ENCODE measurements at regions not wholly inside any gene's neighbourhood (a gene's known extent, or its start where the extent isn't known, plus 50 kb on each side); places are given as distances from the start of the nearest gene placed in this dataset.

DNA sequence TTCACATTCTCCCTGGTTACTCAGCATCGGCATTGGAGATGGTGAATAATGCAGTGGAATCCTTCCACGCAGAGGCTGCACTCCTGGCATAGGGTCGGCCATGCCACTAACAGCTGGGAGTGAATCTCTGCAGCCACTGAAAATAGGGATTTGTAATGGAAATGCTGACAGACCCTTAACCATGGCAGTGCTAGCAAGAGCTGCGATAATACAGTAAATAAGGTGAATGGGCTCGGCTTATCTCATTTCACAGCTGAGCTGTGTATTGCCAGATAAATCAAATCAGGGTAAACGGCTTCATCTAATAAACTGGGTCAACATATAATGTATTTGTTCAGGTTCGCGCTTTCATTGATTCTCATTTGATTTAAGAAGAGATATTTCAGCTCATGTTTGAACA is 156.8 kb downstream of the SLC35B3 start:
- Histone ChIP-seq H3K27ac (ENCODE audit: low read depth, low read length) (no peak overlapping the region), H3K9me3 (ENCODE audit: control insufficient read depth in 5 of 5, low read length in 5 of 5) (peaks cover 0 to 5% (median 0%) of the 10 kb centered on the region in 5 donors), H3K4me3 (ENCODE audit: low read depth in 1 of 5, low read length in 5 of 5) (no peak overlapping the region), H3K27me3 (ENCODE audit: control insufficient read depth in 5 of 5, insufficient read depth in 4 of 5, low read length in 5 of 5) (peaks cover 0 to 3% (median 0%) of the 10 kb centered on the region in 5 donors), H3K4me1 (ENCODE audit: control insufficient read depth in 5 of 5, insufficient read depth in 5 of 5, low read length in 5 of 5) (peaks cover 0 to 3% (median 0%) of the 10 kb centered on the region in 5 donors), H3K9ac (ENCODE audit: low read length in 5 of 5) (no peak overlapping the region), H3K36me3 (ENCODE audit: control insufficient read depth in 5 of 5, insufficient read depth in 5 of 5, low read length in 5 of 5) (no peaks in the 10 kb centered on the region)

- peaks cover 0 to 1% (median 0%) of the 10 kb centered on the region in 5 donors for H3K9me3 ChIP-seq (ENCODE audit: control insufficient read depth in 5 of 5, low read length in 5 of 5)
- no peaks in the 10 kb centered on the region for H3K36me3 ChIP-seq (ENCODE audit: control insufficient read depth in 5 of 5, insufficient read depth in 5 of 5, low read length in 5 of 5)
- peaks cover 0 to 3% (median 0%) of the 10 kb centered on the region in 5 donors for H3K4me1 ChIP-seq (ENCODE audit: control insufficient read depth in 5 of 5, insufficient read depth in 5 of 5, low read length in 5 of 5)
- H3K4me3 ChIP-seq (ENCODE audit: low read depth in 1 of 5, low read length in 5 of 5) = no peak overlapping the region
- H3K27ac ChIP-seq (ENCODE audit: low read depth, low read length) = no peak overlapping the region
- peaks cover 0 to 3% (median 0%) of the 10 kb centered on the region in 5 donors for H3K27me3 ChIP-seq (ENCODE audit: control insufficient read depth in 5 of 5, insufficient read depth in 4 of 5, low read length in 5 of 5)
- H3K9ac ChIP-seq (ENCODE audit: low read length in 5 of 5) = no peak overlapping the region
Observed at GRCh38 chr6:8277769-8278168, 157.6 kb downstream of the SLC35B3 start.

DNA sequence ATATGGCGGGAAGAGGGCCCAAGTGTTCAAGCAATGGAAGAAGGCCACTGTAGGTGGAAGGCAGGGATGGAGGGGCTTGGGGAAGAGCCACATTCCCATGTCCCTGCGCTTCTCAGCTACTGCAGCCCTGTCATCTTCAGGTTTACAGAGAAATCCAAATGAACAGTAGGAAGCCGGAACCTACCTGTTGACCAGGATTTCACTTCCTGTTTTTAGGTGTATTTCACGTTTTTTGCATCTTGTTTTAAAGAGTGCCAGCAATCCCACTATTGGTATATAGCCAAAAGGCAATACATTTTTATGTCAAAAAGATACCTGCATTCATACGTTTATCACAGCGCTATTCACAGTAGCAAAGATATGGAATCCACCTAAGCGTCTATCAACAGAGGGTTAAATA is 159.2 kb downstream of the SLC35B3 start:
- Histone ChIP-seq H3K27ac (ENCODE audit: low read depth, low read length) (no peak overlapping the region), H3K9ac (ENCODE audit: low read length in 5 of 5) (no peak overlapping the region), H3K4me3 (ENCODE audit: low read depth in 1 of 5, low read length in 5 of 5) (no peak overlapping the region), H3K27me3 (ENCODE audit: control insufficient read depth in 5 of 5, insufficient read depth in 4 of 5, low read length in 5 of 5) (peaks cover 0 to 3% (median 0%) of the 10 kb centered on the region in 5 donors), H3K4me1 (ENCODE audit: control insufficient read depth in 5 of 5, insufficient read depth in 5 of 5, low read length in 5 of 5) (peaks cover 0 to 3% (median 0%) of the 10 kb centered on the region in 5 donors), H3K9me3 (ENCODE audit: control insufficient read depth in 5 of 5, low read length in 5 of 5) (no peaks in the 10 kb centered on the region), H3K36me3 (ENCODE audit: control insufficient read depth in 5 of 5, insufficient read depth in 5 of 5, low read length in 5 of 5) (no peaks in the 10 kb centered on the region)

DNA sequence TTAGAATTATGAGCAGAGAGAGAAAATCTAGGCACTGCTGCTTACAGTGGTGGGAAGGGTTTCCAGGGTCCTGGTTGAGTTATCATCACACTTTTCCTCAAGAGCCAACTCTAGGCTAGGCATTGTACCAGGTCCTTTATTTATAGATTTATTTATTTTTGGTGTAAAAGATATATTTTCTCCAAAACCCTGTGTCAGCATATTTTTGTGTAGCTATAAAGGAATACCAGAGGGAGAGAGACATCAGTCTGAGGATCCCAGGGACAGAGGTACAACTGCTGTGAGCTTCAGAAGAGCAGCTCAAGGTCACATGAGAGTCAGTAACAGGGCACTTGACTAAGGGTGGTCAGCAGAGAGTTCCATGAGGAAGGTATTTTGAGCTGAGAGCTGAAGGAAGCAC is 159.7 kb downstream of the SLC35B3 start:
- no peaks in the 10 kb centered on the region for H3K9me3 ChIP-seq (ENCODE audit: control insufficient read depth in 5 of 5, low read length in 5 of 5)
- H3K27ac ChIP-seq (ENCODE audit: low read depth, low read length) = no peak overlapping the region
- no peak overlapping the region for H3K9ac ChIP-seq (ENCODE audit: low read length in 5 of 5)
- H3K4me1 ChIP-seq (ENCODE audit: control insufficient read depth in 5 of 5, insufficient read depth in 5 of 5, low read length in 5 of 5) = peaks cover 0 to 3% (median 0%) of the 10 kb centered on the region in 5 donors
- peaks cover 0 to 3% (median 0%) of the 10 kb centered on the region in 5 donors for H3K27me3 ChIP-seq (ENCODE audit: control insufficient read depth in 5 of 5, insufficient read depth in 4 of 5, low read length in 5 of 5)
- H3K4me3 ChIP-seq (ENCODE audit: low read depth in 1 of 5, low read length in 5 of 5) = no peak overlapping the region
- H3K36me3 ChIP-seq (ENCODE audit: control insufficient read depth in 5 of 5, insufficient read depth in 5 of 5, low read length in 5 of 5) = no peaks in the 10 kb centered on the region

DNA sequence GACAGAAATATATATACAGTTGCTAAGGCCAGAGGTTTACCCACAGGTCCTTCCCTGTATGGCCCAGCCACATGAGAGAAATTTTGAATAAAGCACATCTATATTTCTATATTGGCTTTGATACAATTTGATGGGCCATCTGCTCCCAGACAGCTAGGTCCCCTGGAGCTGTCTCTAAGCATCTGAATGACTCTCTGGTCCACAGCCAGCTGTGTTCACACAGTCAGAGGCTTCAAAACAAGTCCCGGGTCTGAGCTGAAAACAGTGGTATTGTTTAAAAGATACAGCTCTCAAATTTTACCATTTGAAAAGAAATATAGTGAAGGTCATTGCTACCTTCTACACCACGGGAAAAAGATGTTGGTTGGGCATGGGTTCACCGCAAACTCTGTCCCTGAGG is 161.1 kb downstream of the SLC35B3 start:
- Histone ChIP-seq H3K4me1 (ENCODE audit: control insufficient read depth in 5 of 5, insufficient read depth in 5 of 5, low read length in 5 of 5) (peaks cover 0 to 3% (median 0%) of the 10 kb centered on the region in 5 donors), H3K9me3 (ENCODE audit: control insufficient read depth in 5 of 5, low read length in 5 of 5) (peaks cover 0 to 4% (median 3%) of the 10 kb centered on the region in 5 donors), H3K27ac (ENCODE audit: low read depth, low read length) (no peak overlapping the region), H3K36me3 (ENCODE audit: control insufficient read depth in 5 of 5, insufficient read depth in 5 of 5, low read length in 5 of 5) (no peaks in the 10 kb centered on the region), H3K4me3 (ENCODE audit: low read depth in 1 of 5, low read length in 5 of 5) (no peak overlapping the region), H3K9ac (ENCODE audit: low read length in 5 of 5) (no peak overlapping the region), H3K27me3 (ENCODE audit: control insufficient read depth in 5 of 5, insufficient read depth in 4 of 5, low read length in 5 of 5) (peaks cover 0 to 3% (median 0%) of the 10 kb centered on the region in 5 donors)

DNA sequence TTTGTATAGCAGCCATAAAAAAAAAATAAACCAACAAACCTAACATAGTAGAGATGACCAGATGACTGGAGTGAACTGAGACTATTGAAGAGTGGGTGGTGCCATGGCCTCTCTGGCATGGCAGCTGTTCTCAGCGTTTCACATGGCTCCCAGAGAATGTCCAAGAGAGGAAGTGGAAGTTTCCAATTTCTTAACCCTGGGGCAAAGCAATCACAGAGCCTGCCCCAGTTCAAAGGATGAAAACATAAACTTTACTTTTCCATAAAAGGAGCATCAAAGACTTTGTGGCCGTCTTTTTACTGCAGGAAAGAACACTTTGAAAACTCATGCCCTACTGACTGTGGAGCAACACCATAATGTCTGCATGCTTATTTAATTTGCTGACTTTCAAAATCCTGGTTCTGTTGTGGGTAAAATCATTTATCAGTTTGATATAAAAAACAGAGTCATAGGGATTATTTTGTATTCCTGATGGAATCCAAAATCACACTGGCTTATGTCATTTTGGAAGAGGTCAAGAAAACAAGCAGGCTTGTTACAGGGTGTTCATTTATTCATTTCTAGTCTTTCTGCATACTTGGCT is 165.4 kb downstream of the SLC35B3 start:
- no peak overlapping the region for H3K27ac ChIP-seq (ENCODE audit: low read depth, low read length)
- no peak overlapping the region for H3K4me3 ChIP-seq (ENCODE audit: low read depth in 1 of 5, low read length in 5 of 5)
- H3K9me3 ChIP-seq (ENCODE audit: control insufficient read depth in 5 of 5, low read length in 5 of 5) = peaks cover 0 to 9% (median 5%) of the 10 kb centered on the region in 5 donors
- no peaks in the 10 kb centered on the region for H3K36me3 ChIP-seq (ENCODE audit: control insufficient read depth in 5 of 5, insufficient read depth in 5 of 5, low read length in 5 of 5)
- no peak overlapping the region for H3K9ac ChIP-seq (ENCODE audit: low read length in 5 of 5)
- peaks cover 0 to 4% (median 0%) of the 10 kb centered on the region in 5 donors for H3K27me3 ChIP-seq (ENCODE audit: control insufficient read depth in 5 of 5, insufficient read depth in 4 of 5, low read length in 5 of 5)
- no peaks in the 10 kb centered on the region for H3K4me1 ChIP-seq (ENCODE audit: control insufficient read depth in 5 of 5, insufficient read depth in 5 of 5, low read length in 5 of 5)

- H3K4me3 ChIP-seq (ENCODE audit: low read depth in 1 of 5, low read length in 5 of 5) = no peak overlapping the region
- H3K27ac ChIP-seq (ENCODE audit: low read depth, low read length) = no peak overlapping the region
- H3K36me3 ChIP-seq (ENCODE audit: control insufficient read depth in 5 of 5, insufficient read depth in 5 of 5, low read length in 5 of 5) = no peaks in the 10 kb centered on the region
- H3K9me3 ChIP-seq (ENCODE audit: control insufficient read depth in 5 of 5, low read length in 5 of 5) = peaks cover 0 to 9% (median 5%) of the 10 kb centered on the region in 5 donors
- H3K4me1 ChIP-seq (ENCODE audit: control insufficient read depth in 5 of 5, insufficient read depth in 5 of 5, low read length in 5 of 5) = no peaks in the 10 kb centered on the region
- peaks cover 0 to 4% (median 0%) of the 10 kb centered on the region in 5 donors for H3K27me3 ChIP-seq (ENCODE audit: control insufficient read depth in 5 of 5, insufficient read depth in 4 of 5, low read length in 5 of 5)
- H3K9ac ChIP-seq (ENCODE audit: low read length in 5 of 5) = no peak overlapping the region
Observed at GRCh38 chr6:8269094-8269493, 166.3 kb downstream of the SLC35B3 start.

DNA sequence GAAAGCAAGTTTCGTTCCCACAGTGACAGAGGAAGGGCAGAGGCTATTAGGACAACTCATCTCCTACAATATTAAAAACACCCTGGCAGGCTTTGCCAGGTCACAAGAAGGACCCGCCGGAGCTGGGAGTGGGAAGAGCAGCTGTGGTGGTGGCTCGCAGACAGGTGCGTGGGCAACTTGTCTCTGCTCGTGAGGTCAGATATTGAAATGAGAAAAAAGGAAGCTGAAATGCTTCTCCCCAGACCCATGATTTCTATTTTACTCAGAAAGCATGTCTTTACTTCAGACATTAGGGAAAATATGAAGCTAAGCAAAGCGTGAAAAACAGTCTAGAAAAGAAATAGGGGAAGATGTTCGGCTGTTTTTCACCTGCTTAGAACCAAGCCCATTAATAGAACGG is 166.3 kb upstream of the EEF1E1 start:
- peaks cover 0 to 4% (median 0%) of the 10 kb centered on the region in 5 donors for H3K27me3 ChIP-seq (ENCODE audit: control insufficient read depth in 5 of 5, insufficient read depth in 4 of 5, low read length in 5 of 5)
- H3K9me3 ChIP-seq (ENCODE audit: control insufficient read depth in 5 of 5, low read length in 5 of 5) = peaks cover 0 to 9% (median 5%) of the 10 kb centered on the region in 5 donors
- no peak overlapping the region for H3K27ac ChIP-seq (ENCODE audit: low read depth, low read length)
- H3K36me3 ChIP-seq (ENCODE audit: control insufficient read depth in 5 of 5, insufficient read depth in 5 of 5, low read length in 5 of 5) = no peaks in the 10 kb centered on the region
- H3K9ac ChIP-seq (ENCODE audit: low read length in 5 of 5) = no peak overlapping the region
- no peaks in the 10 kb centered on the region for H3K4me1 ChIP-seq (ENCODE audit: control insufficient read depth in 5 of 5, insufficient read depth in 5 of 5, low read length in 5 of 5)
- H3K4me3 ChIP-seq (ENCODE audit: low read depth in 1 of 5, low read length in 5 of 5) = no peak overlapping the region

DNA sequence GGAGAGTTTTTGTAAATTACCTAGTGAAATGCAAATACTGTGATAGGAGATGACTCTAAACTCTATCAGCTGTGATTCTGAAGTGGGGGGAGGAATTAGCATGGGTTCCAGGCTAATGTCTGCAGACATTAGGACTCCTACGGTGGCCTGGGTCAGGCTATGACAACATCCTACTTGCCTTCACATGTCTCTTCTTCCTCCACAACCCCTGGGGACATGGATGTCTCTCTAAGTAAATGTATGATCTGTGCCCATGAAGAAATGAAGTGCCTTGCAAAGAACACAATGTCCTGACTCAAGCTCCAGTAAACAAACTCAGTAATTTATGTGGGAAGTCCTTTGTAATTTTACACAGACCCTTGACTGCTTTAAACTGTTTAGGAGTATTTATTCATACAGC is 165.8 kb upstream of the EEF1E1 start:
- peaks cover 0 to 9% (median 5%) of the 10 kb centered on the region in 5 donors for H3K9me3 ChIP-seq (ENCODE audit: control insufficient read depth in 5 of 5, low read length in 5 of 5)
- H3K4me3 ChIP-seq (ENCODE audit: low read depth in 1 of 5, low read length in 5 of 5) = no peak overlapping the region
- H3K9ac ChIP-seq (ENCODE audit: low read length in 5 of 5) = no peak overlapping the region
- H3K4me1 ChIP-seq (ENCODE audit: control insufficient read depth in 5 of 5, insufficient read depth in 5 of 5, low read length in 5 of 5) = no peaks in the 10 kb centered on the region
- peaks cover 0 to 4% (median 0%) of the 10 kb centered on the region in 5 donors for H3K27me3 ChIP-seq (ENCODE audit: control insufficient read depth in 5 of 5, insufficient read depth in 4 of 5, low read length in 5 of 5)
- H3K27ac ChIP-seq (ENCODE audit: low read depth, low read length) = no peak overlapping the region
- H3K36me3 ChIP-seq (ENCODE audit: control insufficient read depth in 5 of 5, insufficient read depth in 5 of 5, low read length in 5 of 5) = no peaks in the 10 kb centered on the region

- no peaks in the 10 kb centered on the region for H3K4me1 ChIP-seq (ENCODE audit: control insufficient read depth in 5 of 5, insufficient read depth in 5 of 5, low read length in 5 of 5)
- no peak overlapping the region for H3K9ac ChIP-seq (ENCODE audit: low read length in 5 of 5)
- H3K36me3 ChIP-seq (ENCODE audit: control insufficient read depth in 5 of 5, insufficient read depth in 5 of 5, low read length in 5 of 5) = no peaks in the 10 kb centered on the region
- no peaks in the 10 kb centered on the region for H3K27me3 ChIP-seq (ENCODE audit: control insufficient read depth in 5 of 5, insufficient read depth in 4 of 5, low read length in 5 of 5)
- no peaks in the 10 kb centered on the region for H3K9me3 ChIP-seq (ENCODE audit: control insufficient read depth in 5 of 5, low read length in 5 of 5)
- no peak overlapping the region for H3K4me3 ChIP-seq (ENCODE audit: low read depth in 1 of 5, low read length in 5 of 5)
- H3K27ac ChIP-seq (ENCODE audit: low read depth, low read length) = no peak overlapping the region
Observed at GRCh38 chr6:8260610-8261009, 158.3 kb upstream of the EEF1E1 start.
